HCT116 (cell line): ENCODE measurements at regions not wholly inside any gene's neighbourhood (a gene's known extent, or its start where the extent isn't known, plus 50 kb on each side); places are given as distances from the start of the nearest gene placed in this dataset.

ENCODE experiments used
- ATAC-seq: fragments of 200-7000 bp; cut with Tn5 transposase; 2 replicates; pipeline ENCODE4 v1.9.1; 2020; ENCODE audit warnings: mild to moderate bottlenecking, moderate library complexity
- BruUV-seq: library from RNA; stranded (reverse); fragments of 400-500 nt; replicated peaks from 2 replicates; lab custom pipeline; 2021; lab: Mats Ljungman, UMichigan
- CTCF ChIA-PET: fragments of 300-600 bp; sonication (Branson Sonifier 250); formaldehyde crosslinking; loops from one replicate; lab custom pipeline; 2021; ENCODE audit warnings: antibody characterized with exemption; lab: Charles Lee
- POLR2A ChIA-PET: fragments of 300-600, 350-600 bp; sonication (Branson Sonifier 250); formaldehyde crosslinking; loops from one replicate; lab custom pipeline; 2021; ENCODE audit warnings: antibody characterized with exemption; lab: Charles Lee
- RAD21 ChIA-PET, 2 experiments: fragments of 300-600 bp; sonication (Branson Sonifier 250); formaldehyde crosslinking; loops; one replicate each; lab custom pipeline; 2023; ENCODE audit warnings: low total read pairs in 2 of 2; ENCODE audit not compliant: uncharacterized antibody in 2 of 2, unreplicated experiment in 2 of 2, low non-redundant PET in 1 of 2; lab: Charles Lee
- DNase-seq: peaks from one replicate; pipeline ENCODE4 v3.0.0-alpha.2; 2010; ENCODE audit warnings: low read depth, low spot score
- H2AFZ ChIP-seq: fragments of 200-600 bp; shearing (Covaris generic), sonication (generic); 2 replicates; pipeline ENCODE4 v1.6.1; 2017; ENCODE audit warnings: low read depth, mixed run types, mixed read lengths, antibody characterized with exemption, low read length; ENCODE audit not compliant: poor library complexity, severe bottlenecking
- H3K27ac ChIP-seq: 2 replicates; pipeline ENCODE4 v1.5.1; 2012; ENCODE audit warnings: low read depth, low read length
- H3K27me3 ChIP-seq: fragments of 200-600 bp; sonication (generic); 2 replicates; pipeline ENCODE4 v1.6.1; 2016; ENCODE audit warnings: mixed run types, low read length, mixed read lengths; ENCODE audit not compliant: insufficient read depth
- H3K36me3 ChIP-seq, 2 experiments: fragments of 200-500 bp in 1 of 2; fragments of 200-600 bp in 1 of 2; sonication (Bioruptor generic) in 1 of 2; sonication (generic) in 1 of 2; 2 replicates each; pipeline versions ENCODE4 v1.5.1 to v1.6.1; 2014 to 2016; ENCODE audit warnings: low read length in 2 of 2, inconsistent platforms in 1 of 2, mixed read lengths in 1 of 2, mixed run types in 1 of 2; ENCODE audit not compliant: insufficient read depth in 2 of 2, control insufficient read depth in 1 of 2
- H3K4me1 ChIP-seq, 2 experiments: fragments of 200-600 bp in 1 of 2; sonication (generic) in 1 of 2; 2 replicates each; pipeline versions ENCODE4 v1.5.1 to v1.6.1; 2012 to 2017; ENCODE audit warnings: low read length in 2 of 2, inconsistent platforms in 1 of 2, mild to moderate bottlenecking in 1 of 2, mixed read lengths in 1 of 2, mixed run types in 1 of 2, moderate library complexity in 1 of 2; ENCODE audit not compliant: insufficient read depth in 2 of 2, control insufficient read depth in 1 of 2
- H3K4me2 ChIP-seq: fragments of 200-600 bp; sonication (generic); 2 replicates; pipeline ENCODE4 v1.6.1; 2017; ENCODE audit warnings: mixed run types, low read length, mixed read lengths
- H3K4me3 ChIP-seq, 2 experiments: fragments of 200-600 bp in 1 of 2; sonication (generic) in 1 of 2; replicated peaks in 1 of 2; 2 replicates each; pipeline ENCODE4 v1.5.1; 2011 to 2016; ENCODE audit warnings: low read length in 2 of 2, control low read depth in 1 of 2, low read depth in 1 of 2, mild to moderate bottlenecking in 1 of 2, mixed read lengths in 1 of 2, mixed run types in 1 of 2
- H3K79me2 ChIP-seq: fragments of 200-600 bp; sonication (generic); 2 replicates; pipeline ENCODE4 v1.6.1; 2017; ENCODE audit warnings: mild to moderate bottlenecking, mixed run types, low read length, moderate library complexity, mixed read lengths; ENCODE audit not compliant: insufficient read depth
- H3K9ac ChIP-seq: fragments of 200-600 bp; sonication (generic); 2 replicates; pipeline ENCODE4 v1.6.1; 2016; ENCODE audit warnings: low read length, mixed read lengths
- H3K9me2 ChIP-seq: fragments of 200-600 bp; sonication (generic), shearing (Covaris generic); 2 replicates; pipeline ENCODE4 v1.6.1; 2017; ENCODE audit warnings: mixed run types, mild to moderate bottlenecking, moderate library complexity; ENCODE audit not compliant: insufficient read depth
- H3K9me3 ChIP-seq, 2 experiments: fragments of 200-500 bp in 1 of 2; fragments of 200-600 bp in 1 of 2; sonication (Bioruptor generic) in 1 of 2; sonication (generic) in 1 of 2; 2 replicates each; pipeline ENCODE4 v1.6.1; 2014 to 2017; ENCODE audit warnings: low read length in 2 of 2, mixed read lengths in 2 of 2, inconsistent platforms in 1 of 2, low read depth in 1 of 2, mild to moderate bottlenecking in 1 of 2, mixed run types in 1 of 2, moderate library complexity in 1 of 2; ENCODE audit not compliant: control insufficient read depth in 1 of 2, insufficient read depth in 1 of 2
- H4K20me1 ChIP-seq: fragments of 200-600 bp; sonication (generic), shearing (Covaris generic); 2 replicates; pipeline ENCODE4 v1.6.1; 2017; ENCODE audit warnings: mixed run types, mild to moderate bottlenecking, moderate library complexity; ENCODE audit not compliant: insufficient read depth
- CEBPB ChIP-seq: IDR thresholded peaks from 2 replicates; pipeline ENCODE4 v1.6.1; 2012; ENCODE audit warnings: low read depth
- ELF1 ChIP-seq: IDR thresholded peaks from 2 replicates; pipeline ENCODE4 v1.6.1; 2012; ENCODE audit warnings: low read depth, borderline replicate concordance
- EZH2 ChIP-seq: fragments of 200-600 bp; sonication (generic); IDR thresholded peaks from 2 replicates; pipeline ENCODE4 v1.6.1; 2017; ENCODE audit warnings: antibody characterized with exemption, mixed run types
- FOSL1 ChIP-seq: IDR thresholded peaks from 2 replicates; pipeline ENCODE4 v1.6.1; 2012; ENCODE audit warnings: low read depth
- POLR2A ChIP-seq: IDR thresholded peaks from 2 replicates; pipeline ENCODE4 v1.7.0; 2011; ENCODE audit warnings: borderline replicate concordance; ENCODE audit not compliant: insufficient read depth, insufficient read length; ENCODE audit errors: extremely low read depth
- POLR2AphosphoS5 ChIP-seq: IDR thresholded peaks from 2 replicates; pipeline ENCODE4 v1.6.1; 2011; ENCODE audit warnings: mild to moderate bottlenecking, low read depth, low read length, moderate library complexity
- RAD21 ChIP-seq: IDR thresholded peaks from 2 replicates; pipeline ENCODE4 v1.6.1; 2012; ENCODE audit warnings: low read depth, mild to moderate bottlenecking
- SIN3A ChIP-seq: IDR thresholded peaks from 2 replicates; pipeline ENCODE4 v1.6.1; 2012; ENCODE audit warnings: low read depth
- SP1 ChIP-seq: IDR thresholded peaks from 2 replicates; pipeline ENCODE4 v1.6.1; 2012; ENCODE audit warnings: low read depth
- SRF ChIP-seq: IDR thresholded peaks from 2 replicates; pipeline ENCODE4 v1.6.1; 2012; ENCODE audit warnings: low read depth
- TCF7L2 ChIP-seq: IDR thresholded peaks from 2 replicates; pipeline ENCODE4 v1.7.0; 2011; ENCODE audit warnings: borderline replicate concordance, inconsistent platforms; ENCODE audit not compliant: insufficient read depth, insufficient read length; ENCODE audit errors: extremely low read depth
- YY1 ChIP-seq: IDR thresholded peaks from 2 replicates; pipeline ENCODE4 v1.6.1; 2011; ENCODE audit warnings: low read length, low read depth, moderate library complexity, mild to moderate bottlenecking; ENCODE audit not compliant: insufficient replicate concordance; ENCODE audit errors: extremely low read depth
- ZBTB33 ChIP-seq: IDR thresholded peaks from 2 replicates; pipeline ENCODE4 v1.6.1; 2011; ENCODE audit warnings: mild to moderate bottlenecking, low read length, moderate library complexity; ENCODE audit not compliant: insufficient replicate concordance; ENCODE audit errors: extremely low read depth
- ZFX ChIP-seq: fragments of 450-650 bp; IDR thresholded peaks from 2 replicates; pipeline ENCODE4 v1.6.1; 2017
- ZNF274 ChIP-seq: fragments of 200-500 bp; sonication (Bioruptor generic); IDR thresholded peaks from 2 replicates; pipeline ENCODE4 v1.6.1; 2014; ENCODE audit warnings: mild to moderate bottlenecking, low read depth, low read length, inconsistent platforms
- intact Hi-C: fragments of 100-400 bp; cut with micrococcal nuclease; formaldehyde crosslinking; loops from 2 replicates; pipeline ENCODE4 v1.10.0; 2022
- TF ChIP-seq, protein P1 (sequence below): IDR thresholded peaks from 2 replicates; pipeline ENCODE4 v1.6.1; 2012
- TF ChIP-seq, protein P2 (sequence below), 3 experiments: fragments of 200-600 bp in 1 of 3; sonication (generic) in 1 of 3; IDR thresholded peaks in 2 of 3; conservative IDR thresholded peaks in 1 of 3; 2 replicates each; pipeline ENCODE4 v1.5.1; 2012 to 2017; ENCODE audit warnings: low read depth in 2 of 3, low read length in 2 of 3, antibody characterized with exemption in 1 of 3, borderline replicate concordance in 1 of 3, control low read depth in 1 of 3, mild to moderate bottlenecking in 1 of 3, mixed read lengths in 1 of 3, mixed run types in 1 of 3, moderate library complexity in 1 of 3; ENCODE audit not compliant: insufficient read depth in 1 of 3
- TF ChIP-seq, protein P3 (sequence below): IDR thresholded peaks from 2 replicates; pipeline ENCODE4 v1.6.1; 2012

GRCh38 chr7:95710711-95711110 lies 61.6 kb upstream of the DYNC1I1 start:
- ChIA-PET RAD21 (no interaction called here), CTCF (no interaction called here), POLR2A (no interaction called here)
- H3K4me3 ChIP-seq: no peak overlapping the region
- no TSS peak for BruUV-seq
- no peak overlapping the region for H3K27ac ChIP-seq
- ATAC-seq (no peak), DNase-seq (no peak)
- no peak overlapping the region for H2AFZ ChIP-seq
- TF ChIP-seq TCF7L2 (no peak), ZNF274 (no peak), SRF (no peak), YY1 (no peak), RAD21 (no peak), ELF1 (no peak), CEBPB (no peak), ZFX (no peak)
- no peaks in the 10 kb centered on the region for H3K4me1 ChIP-seq
- no peaks in the 10 kb centered on the region; a peak in 1 of 4 replicates for H3K9me3 ChIP-seq
- no peaks in the 10 kb centered on the region for H4K20me1 ChIP-seq
- no peak overlapping the region for H3K9ac ChIP-seq
- H3K36me3 ChIP-seq: no peaks in the 10 kb centered on the region
- no peak overlapping the region for H3K4me2 ChIP-seq
- no peaks in the 10 kb centered on the region for H3K9me2 ChIP-seq
- intact Hi-C loops: loop anchor here (10.0 kb wide), 1 partner anchor 1474 kb away; no protein-coding TSS in a partner anchor
- H3K79me2 ChIP-seq: no peaks in the 10 kb centered on the region
- no peaks in the 10 kb centered on the region for H3K27me3 ChIP-seq

GRCh38 chr7:95700917-95701316 lies 71.4 kb upstream of the DYNC1I1 start:
- Histone ChIP-seq H3K9me3 (no peaks in the 10 kb centered on the region), H3K4me1 (no peaks in the 10 kb centered on the region), H3K9ac (no peak overlapping the region), H2AFZ (no peak overlapping the region), H3K9me2 (no peaks in the 10 kb centered on the region), H4K20me1 (no peaks in the 10 kb centered on the region), H3K36me3 (no peaks in the 10 kb centered on the region), H3K27ac (no peak overlapping the region), H3K4me2 (no peak overlapping the region), H3K79me2 (no peaks in the 10 kb centered on the region), H3K27me3 (no peaks in the 10 kb centered on the region), H3K4me3 (no peak overlapping the region)
- intact Hi-C loops: no loop called here
- ChIA-PET RAD21 (no interaction called here), POLR2A (no interaction called here), CTCF (interaction anchor here (0.7 kb wide), 1 partner anchor 11 kb away, joined by 3 read pairs; no protein-coding TSS in a partner anchor)
- no peak for ATAC-seq
- no peak for DNase-seq
- no TSS peak for BruUV-seq
- TF ChIP-seq SP1 (no peak), FOSL1 (no peak), ZBTB33 (no peak), EZH2 (no peak), POLR2AphosphoS5 (no peak), POLR2A (no peak), ZNF274 (no peak), TCF7L2 (no peak), ELF1 (no peak), SIN3A (no peak), RAD21 (no peak)
- TF ChIP-seq, protein P1, sequence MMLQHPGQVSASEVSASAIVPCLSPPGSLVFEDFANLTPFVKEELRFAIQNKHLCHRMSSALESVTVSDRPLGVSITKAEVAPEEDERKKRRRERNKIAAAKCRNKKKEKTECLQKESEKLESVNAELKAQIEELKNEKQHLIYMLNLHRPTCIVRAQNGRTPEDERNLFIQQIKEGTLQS: no peak
- TF ChIP-seq, protein P2, sequence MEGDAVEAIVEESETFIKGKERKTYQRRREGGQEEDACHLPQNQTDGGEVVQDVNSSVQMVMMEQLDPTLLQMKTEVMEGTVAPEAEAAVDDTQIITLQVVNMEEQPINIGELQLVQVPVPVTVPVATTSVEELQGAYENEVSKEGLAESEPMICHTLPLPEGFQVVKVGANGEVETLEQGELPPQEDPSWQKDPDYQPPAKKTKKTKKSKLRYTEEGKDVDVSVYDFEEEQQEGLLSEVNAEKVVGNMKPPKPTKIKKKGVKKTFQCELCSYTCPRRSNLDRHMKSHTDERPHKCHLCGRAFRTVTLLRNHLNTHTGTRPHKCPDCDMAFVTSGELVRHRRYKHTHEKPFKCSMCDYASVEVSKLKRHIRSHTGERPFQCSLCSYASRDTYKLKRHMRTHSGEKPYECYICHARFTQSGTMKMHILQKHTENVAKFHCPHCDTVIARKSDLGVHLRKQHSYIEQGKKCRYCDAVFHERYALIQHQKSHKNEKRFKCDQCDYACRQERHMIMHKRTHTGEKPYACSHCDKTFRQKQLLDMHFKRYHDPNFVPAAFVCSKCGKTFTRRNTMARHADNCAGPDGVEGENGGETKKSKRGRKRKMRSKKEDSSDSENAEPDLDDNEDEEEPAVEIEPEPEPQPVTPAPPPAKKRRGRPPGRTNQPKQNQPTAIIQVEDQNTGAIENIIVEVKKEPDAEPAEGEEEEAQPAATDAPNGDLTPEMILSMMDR (IDR thresholded peaks at IDR 0.05 in 2 of 3, conservative IDR thresholded peaks at IDR 0.05 in 1 of 3; ENCODE audit: borderline replicate concordance in 1 of 3, insufficient read depth in 1 of 3, low read depth in 2 of 3, low read length in 2 of 3): no peak
- TF ChIP-seq, protein P3, sequence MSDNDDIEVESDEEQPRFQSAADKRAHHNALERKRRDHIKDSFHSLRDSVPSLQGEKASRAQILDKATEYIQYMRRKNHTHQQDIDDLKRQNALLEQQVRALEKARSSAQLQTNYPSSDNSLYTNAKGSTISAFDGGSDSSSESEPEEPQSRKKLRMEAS: no peak
